Spinal cord (tissue), 9 donors: ENCODE measurements at regions not wholly inside any gene's neighbourhood (a gene's known extent, or its start where the extent isn't known, plus 50 kb on each side); places are given as distances from the start of the nearest gene placed in this dataset.
A peak's percentile ranks its signal among the peaks of the same experiment; 100 is the strongest.

Source experiments
- DNase-seq, 6 donors: peaks; one replicate each; pipeline versions ENCODE4 v3.0.0 to v3.0.0-alpha.2; 2013 to 2015; ENCODE audit warnings: low spot score in 6 of 6, low read depth in 4 of 6
- H3K27ac ChIP-seq: one replicate; pipeline ENCODE4 v1.5.1; 2013; ENCODE audit warnings: low read depth, low read length, control low read depth
- H3K27me3 ChIP-seq: one replicate; pipeline ENCODE4 v1.6.1; 2013; ENCODE audit warnings: low read length; ENCODE audit not compliant: control insufficient read depth, insufficient read depth
- H3K36me3 ChIP-seq: one replicate; pipeline ENCODE4 v1.6.1; 2013; ENCODE audit warnings: low read length; ENCODE audit not compliant: control insufficient read depth, insufficient read depth
- H3K4me1 ChIP-seq: one replicate; pipeline ENCODE4 v1.6.1; 2013; ENCODE audit warnings: low read length; ENCODE audit not compliant: control insufficient read depth, insufficient read depth
- H3K4me3 ChIP-seq: one replicate; pipeline ENCODE4 v1.5.1; 2013; ENCODE audit warnings: low read depth, low read length, control low read depth
- H3K9me3 ChIP-seq: one replicate; pipeline ENCODE4 v1.6.1; 2013; ENCODE audit warnings: low read length; ENCODE audit not compliant: control insufficient read depth, insufficient read depth
- WGBS: methylation state at CpG from one replicate; pipeline ENCODE4 v1.1.5; 2013; ENCODE audit warnings: missing lambda C conversion rate; ENCODE audit not compliant: insufficient coverage; 5-methylcytosine and 5-hydroxymethylcytosine counted together
- donor health status: healthy.

DNA sequence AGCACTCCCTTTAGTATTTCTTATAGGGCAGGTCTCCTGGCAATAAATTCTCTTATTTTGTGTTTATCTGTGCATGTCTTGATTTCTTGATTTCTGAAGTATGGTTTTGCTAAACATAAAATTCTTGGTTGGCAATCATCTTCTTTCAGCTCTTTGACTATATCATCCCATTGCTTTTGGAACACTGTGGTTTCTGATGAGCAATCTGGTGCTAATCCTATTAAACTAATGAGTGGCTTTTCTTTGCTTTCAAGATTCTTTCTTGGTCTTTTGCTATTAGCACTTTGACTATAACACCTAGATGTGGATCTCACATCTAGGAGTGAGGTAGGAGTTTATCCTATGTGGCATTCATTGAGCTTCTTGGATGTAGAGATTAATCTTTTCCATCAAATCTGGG lies 120.7 kb upstream of the MED13L start:
- H3K4me1 ChIP-seq, result no peaks in the 10 kb centered on the region
- H3K9me3 ChIP-seq, result peaks cover 2% of the 10 kb centered on the region
- no peaks in the 10 kb centered on the region for H3K36me3 ChIP-seq
- H3K27me3 ChIP-seq, result no peaks in the 10 kb centered on the region
- DNase-seq, result no peak
- no peak overlapping the region for H3K27ac ChIP-seq
- no peak overlapping the region for H3K4me3 ChIP-seq

DNA sequence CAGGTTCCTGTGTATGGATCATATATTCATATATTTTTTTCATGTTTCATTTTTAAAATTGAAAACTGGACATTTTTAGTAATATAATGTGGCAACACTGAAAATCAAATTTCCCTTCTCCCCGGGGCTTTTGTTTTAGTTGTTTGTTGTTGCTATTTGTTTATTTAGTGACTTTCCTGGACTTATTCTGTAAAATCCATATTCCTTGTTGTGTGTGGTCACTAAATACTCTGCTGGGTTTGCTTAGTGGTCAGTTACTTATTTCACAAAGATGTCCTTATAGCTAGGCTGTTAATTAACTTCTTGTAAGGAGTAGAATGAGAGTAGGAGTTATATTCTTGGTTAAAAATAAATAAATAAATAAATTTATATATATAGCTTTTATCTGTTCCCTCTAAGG lies 121.6 kb upstream of the MED13L start:
- no peaks in the 10 kb centered on the region for H3K4me1 ChIP-seq
- no peak overlapping the region for H3K4me3 ChIP-seq
- no CpG with 5 or more reads among the region's 1 CpG for WGBS
- no peak overlapping the region for H3K27ac ChIP-seq
- H3K27me3 ChIP-seq, result no peaks in the 10 kb centered on the region
- H3K36me3 ChIP-seq, result no peaks in the 10 kb centered on the region
- peaks cover 2% of the 10 kb centered on the region for H3K9me3 ChIP-seq
- no peak for DNase-seq

DNA sequence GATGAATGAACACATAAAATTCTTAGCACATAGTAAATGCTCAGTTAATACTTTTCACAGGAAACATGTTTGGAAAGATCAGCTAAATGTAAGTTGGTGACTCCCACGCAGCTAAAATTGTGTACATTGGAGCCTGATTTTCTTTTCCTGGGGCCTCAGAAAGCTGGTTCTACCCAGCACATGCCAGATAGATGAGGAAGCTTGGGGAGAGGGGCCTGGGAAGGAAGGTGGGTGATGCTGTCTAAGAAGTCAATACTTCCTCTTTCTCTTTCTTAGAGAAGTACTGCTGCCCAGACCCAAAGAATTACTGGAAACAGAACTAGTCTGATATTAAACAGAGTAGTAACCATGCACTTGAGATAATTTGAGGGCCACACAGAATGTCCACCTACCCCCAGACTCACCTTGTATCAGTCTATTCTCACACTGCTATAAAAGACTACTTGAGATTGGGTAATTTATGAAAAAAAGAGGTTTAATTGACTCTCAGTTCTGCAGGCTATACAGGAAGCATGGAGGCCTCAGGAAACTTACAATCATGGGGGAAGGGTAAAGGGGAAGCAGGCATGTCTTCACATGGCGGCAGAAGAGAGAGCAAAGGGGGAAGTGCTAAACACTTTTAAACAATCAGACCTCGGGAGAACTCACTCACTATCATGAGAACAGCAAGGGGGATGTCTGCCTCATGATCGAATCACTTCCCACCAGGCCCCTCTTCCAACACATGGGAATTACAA lies 123.3 kb upstream of the MED13L start:
- WGBS, result 82% methylated on average over 1 of the region's 4 CpGs
- no peaks in the 10 kb centered on the region for H3K27me3 ChIP-seq
- peaks cover 2% of the 10 kb centered on the region for H3K9me3 ChIP-seq

DNA sequence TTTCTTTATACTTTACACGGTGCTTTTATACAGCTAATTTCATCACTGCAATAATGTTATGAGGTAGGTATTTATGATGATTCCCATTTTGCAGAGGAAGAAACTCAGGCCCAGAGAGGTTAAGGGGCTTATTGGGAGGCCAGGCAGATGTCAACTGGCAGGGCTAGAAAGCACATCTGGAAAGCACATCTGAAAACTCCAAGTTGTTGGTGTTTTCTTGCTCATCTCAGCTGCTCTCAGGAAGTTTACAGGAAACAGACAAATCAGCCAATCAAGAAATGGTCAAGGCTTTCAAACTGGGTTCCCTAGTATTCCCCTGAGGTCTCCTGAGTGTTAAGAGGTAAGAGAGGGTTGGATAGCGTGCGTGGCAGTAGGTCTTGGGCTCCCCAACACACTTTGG lies 124.1 kb upstream of the MED13L start:
- Histone ChIP-seq H3K27ac (no peak overlapping the region), H3K4me1 (peaks cover 4% of the 10 kb centered on the region), H3K27me3 (no peaks in the 10 kb centered on the region), H3K4me3 (no peak overlapping the region), H3K36me3 (no peaks in the 10 kb centered on the region), H3K9me3 (peaks cover 2% of the 10 kb centered on the region)
- WGBS, result no CpG with 5 or more reads among the region's 3 CpGs
- DNase-seq, result no peak

More for the DNA sequence above, 123.3 kb upstream of the MED13L start:
- Histone ChIP-seq H3K36me3 (no peaks in the 10 kb centered on the region), H3K4me1 (no peaks in the 10 kb centered on the region), H3K27ac (no peak overlapping the region), H3K4me3 (no peak overlapping the region)
- no peak for DNase-seq

DNA sequence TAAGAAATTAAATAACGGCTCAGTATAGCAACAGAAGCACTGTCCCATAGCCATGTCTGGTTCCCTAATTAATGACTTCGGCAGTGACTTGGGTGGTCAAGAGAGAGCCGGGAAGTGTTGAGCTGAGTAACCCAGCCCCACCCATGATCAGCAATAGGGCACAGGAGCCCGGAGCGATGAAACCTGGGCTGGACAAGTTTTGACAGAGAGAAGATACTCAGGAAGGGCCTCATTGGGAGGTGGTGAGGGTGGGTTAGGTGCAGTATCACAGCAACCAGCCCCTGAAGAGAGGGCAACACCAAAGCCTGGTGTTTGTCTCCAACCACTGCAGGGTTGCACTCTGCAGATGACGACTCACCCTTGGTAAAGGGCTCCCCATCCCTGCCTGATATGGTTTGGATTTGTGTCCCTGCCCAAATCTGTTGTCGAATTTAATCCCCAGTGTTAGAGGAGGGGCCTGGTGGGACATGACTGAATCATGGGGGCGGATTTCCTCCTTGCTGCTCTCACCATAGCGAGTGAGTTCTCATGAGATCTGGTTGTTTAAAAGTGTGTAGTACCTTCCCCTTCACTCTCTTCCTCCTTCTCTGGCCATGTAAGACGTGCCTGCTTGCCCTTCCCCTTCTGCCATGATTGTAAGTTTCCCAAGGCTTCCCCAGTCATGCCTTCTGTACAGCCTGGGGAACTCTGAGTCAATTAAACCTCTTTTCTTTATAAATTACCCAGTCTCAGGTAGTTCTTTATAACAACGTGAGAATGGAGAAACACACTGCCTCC lies 124.9 kb upstream of the MED13L start:
- Histone ChIP-seq H3K4me1 (peaks cover 6% of the 10 kb centered on the region), H3K27ac (no peak overlapping the region), H3K36me3 (no peaks in the 10 kb centered on the region), H3K9me3 (peaks cover 2% of the 10 kb centered on the region), H3K27me3 (no peaks in the 10 kb centered on the region), H3K4me3 (no peak overlapping the region)
- 86% methylated on average over 7 of the region's 11 CpGs for WGBS
- DNase-seq, result no peak

DNA sequence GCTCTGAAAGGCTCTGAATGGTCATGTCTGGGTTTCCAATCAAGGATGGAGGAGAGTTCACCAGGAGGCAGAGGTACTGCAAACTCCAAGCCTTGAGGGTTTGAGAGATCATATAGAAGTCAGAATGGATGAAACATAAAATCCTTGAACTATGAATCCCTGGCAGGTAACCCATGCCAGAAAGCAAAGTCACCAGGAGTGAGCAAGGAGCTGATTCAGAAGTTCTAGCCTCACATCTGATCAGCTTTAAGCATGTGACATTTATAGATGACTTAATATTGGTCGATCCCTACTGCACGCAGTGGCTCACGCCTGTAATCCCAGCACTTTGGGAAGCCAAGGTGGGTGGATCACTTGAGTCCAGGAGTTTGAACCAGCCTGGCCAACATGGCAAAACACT lies 126.1 kb upstream of the MED13L start:
- peaks cover 1% of the 10 kb centered on the region for H3K9me3 ChIP-seq
- H3K27ac ChIP-seq, result no peak overlapping the region
- H3K4me3 ChIP-seq, result no peak overlapping the region
- WGBS, result 100% methylated on average over 3 of the region's 3 CpGs
- no peaks in the 10 kb centered on the region for H3K27me3 ChIP-seq
- no peaks in the 10 kb centered on the region for H3K36me3 ChIP-seq
- H3K4me1 ChIP-seq, result peaks cover 7% of the 10 kb centered on the region
- DNase-seq, result no peak

DNA sequence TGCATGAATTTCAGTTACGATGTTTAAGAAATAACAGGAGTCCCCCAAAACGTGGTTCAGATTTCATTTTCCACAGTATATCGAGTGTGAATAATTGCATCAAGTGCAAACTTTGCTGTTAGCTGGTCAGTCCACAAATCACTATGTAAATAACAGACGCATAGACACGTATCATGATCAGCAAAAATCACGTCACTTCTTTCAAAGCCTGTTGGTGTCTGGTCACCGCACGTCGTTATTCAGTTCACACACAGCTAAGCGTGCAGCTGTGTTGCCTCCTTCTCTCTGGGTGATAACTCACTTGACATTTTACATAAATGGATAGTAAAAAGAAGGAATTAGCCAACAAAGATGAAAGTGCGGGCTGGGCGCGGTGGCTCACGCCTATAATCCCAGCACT lies 126.8 kb upstream of the MED13L start:
- Histone ChIP-seq H3K27ac (no peak overlapping the region), H3K27me3 (no peaks in the 10 kb centered on the region), H3K4me1 (peaks cover 11% of the 10 kb centered on the region), H3K9me3 (no peaks in the 10 kb centered on the region), H3K4me3 (no peak overlapping the region), H3K36me3 (no peaks in the 10 kb centered on the region)
- DNase-seq, result no peak
- WGBS, result 85% methylated on average over 10 of the region's 14 CpGs

DNA sequence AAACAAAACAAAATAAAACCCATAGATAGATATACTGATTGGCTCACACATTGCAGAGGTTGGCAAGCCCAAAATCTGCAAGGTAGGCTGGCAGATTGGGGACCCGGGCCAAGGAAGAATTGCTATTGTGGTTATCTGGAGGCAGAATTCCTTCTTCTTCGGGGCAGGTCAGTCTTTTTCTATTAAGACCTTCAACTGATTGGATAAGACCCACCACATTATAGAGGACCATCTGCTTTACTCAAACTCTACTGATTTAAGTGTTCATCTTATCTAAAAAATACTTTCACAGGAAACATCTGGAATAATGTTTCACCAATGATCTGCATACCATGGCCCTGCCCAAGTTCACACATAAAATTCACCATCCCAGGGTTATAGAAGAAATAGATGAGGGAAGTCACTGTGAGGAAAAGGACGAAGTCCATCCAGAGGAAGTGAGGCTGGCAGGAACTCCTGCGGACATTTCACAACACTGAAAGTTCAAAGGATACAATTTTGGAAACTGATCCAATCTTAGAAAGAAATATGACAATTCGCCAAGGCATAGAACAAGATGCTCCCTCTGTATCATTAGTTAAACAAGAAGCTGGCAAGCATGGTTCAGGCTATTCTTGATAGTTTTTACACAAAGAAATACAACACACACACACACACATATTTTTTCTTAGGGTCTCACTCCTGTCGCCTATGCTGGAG lies 127.6 kb upstream of the MED13L start:
- H3K36me3 ChIP-seq, result no peaks in the 10 kb centered on the region
- H3K4me3 ChIP-seq, result no peak overlapping the region
- DNase-seq, result no peak
- no peaks in the 10 kb centered on the region for H3K27me3 ChIP-seq
- WGBS, result 89% methylated on average over 3 of the region's 6 CpGs
- H3K27ac ChIP-seq, result no peak overlapping the region
- no peaks in the 10 kb centered on the region for H3K9me3 ChIP-seq
- H3K4me1 ChIP-seq, result peaks cover 11% of the 10 kb centered on the region

DNA sequence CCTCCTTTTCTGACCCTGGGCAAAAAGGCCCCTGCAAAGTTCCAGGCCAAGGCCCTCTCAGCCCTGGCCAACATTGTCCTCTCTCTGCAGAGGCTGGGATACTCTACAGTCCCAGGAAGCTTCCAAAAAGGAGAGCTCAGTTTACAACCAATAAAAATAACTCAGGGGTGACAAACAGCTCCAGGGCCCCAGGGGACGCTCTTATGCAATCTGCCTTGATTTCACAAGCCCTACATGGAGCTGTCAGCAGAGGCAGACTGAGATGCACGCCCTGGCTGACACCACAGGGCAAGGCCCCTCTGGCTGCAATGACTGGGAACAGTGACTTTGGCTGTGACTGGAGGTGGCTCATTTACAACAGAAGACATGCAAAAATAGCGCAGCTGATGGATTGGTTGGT lies 129.0 kb upstream of the MED13L start:
- Histone ChIP-seq H3K4me1 (peaks cover 11% of the 10 kb centered on the region), H3K4me3 (no peak overlapping the region), H3K27me3 (no peaks in the 10 kb centered on the region), H3K27ac (no peak overlapping the region), H3K36me3 (no peaks in the 10 kb centered on the region), H3K9me3 (no peaks in the 10 kb centered on the region)
- DNase-seq, result peak in 2 of 6 donors; percentile 59 to 60
- WGBS, result 48% methylated on average over 2 of the region's 3 CpGs
